ENCODE measurements at regions not wholly inside any gene's neighbourhood (a gene's known extent, or its start where the extent isn't known, plus 50 kb on each side); places are given as distances from the start of the nearest gene placed in this dataset.

- no peak for TF ChIP-seq CTCF (IDR thresholded peaks at IDR 0.05; ENCODE audit: low read depth, low read length)
- no peak for TF ChIP-seq EZH2phosphoT487 (IDR thresholded peaks at IDR 0.05; ENCODE audit: low read depth)
These were observed 542.9 kb downstream of the EFNA5 start for GRCh38 chr5:107127878-107128277.
